ENCODE measurements at regions not wholly inside any gene's neighbourhood (a gene's known extent, or its start where the extent isn't known, plus 50 kb on each side); places are given as distances from the start of the nearest gene placed in this dataset.

- no peak overlapping the region for H3K4me3 Mint-ChIP-seq
- no peak for ATAC-seq
- H3K27ac Mint-ChIP-seq = no peak overlapping the region
- H3K4me1 Mint-ChIP-seq = no peaks in the 10 kb centered on the region
- H3K27me3 Mint-ChIP-seq = no peaks in the 10 kb centered on the region
- no peaks in the 10 kb centered on the region for H3K36me3 Mint-ChIP-seq
- peaks cover 26% of the 10 kb centered on the region for H3K9me3 Mint-ChIP-seq
Measured at GRCh38 chr14:98623788-98624415, 648.1 kb downstream of the BCL11B start.

- no peaks in the 10 kb centered on the region for H3K4me1 Mint-ChIP-seq
Measured at GRCh38 chr14:98633380-98633779, 638.6 kb downstream of the BCL11B start.

GRCh38 chr14:98634043-98634820 is 637.8 kb downstream of the BCL11B start:
- H3K27me3 Mint-ChIP-seq = no peaks in the 10 kb centered on the region
- H3K9me3 Mint-ChIP-seq = peaks cover 7% of the 10 kb centered on the region
- no peak overlapping the region for H3K27ac Mint-ChIP-seq
- H3K36me3 Mint-ChIP-seq = no peaks in the 10 kb centered on the region
- ATAC-seq = no peak
- H3K4me3 Mint-ChIP-seq = no peak overlapping the region
- H3K4me1 Mint-ChIP-seq = no peaks in the 10 kb centered on the region

More at GRCh38 chr14:98633380-98633779, 638.6 kb downstream of the BCL11B start:
- H3K27me3 Mint-ChIP-seq = no peaks in the 10 kb centered on the region
- peaks cover 8% of the 10 kb centered on the region for H3K9me3 Mint-ChIP-seq
- no peaks in the 10 kb centered on the region for H3K36me3 Mint-ChIP-seq
- H3K4me3 Mint-ChIP-seq = no peak overlapping the region
- no peak for ATAC-seq
- H3K27ac Mint-ChIP-seq = no peak overlapping the region

- Mint-ChIP-seq H3K4me1 (no peaks in the 10 kb centered on the region), H3K27me3 (no peaks in the 10 kb centered on the region), H3K27ac (no peak overlapping the region), H3K4me3 (no peak overlapping the region), H3K9me3 (peaks cover 7% of the 10 kb centered on the region), H3K36me3 (no peaks in the 10 kb centered on the region)
- no peak for ATAC-seq
Measured at GRCh38 chr14:98638366-98638765, 633.6 kb downstream of the BCL11B start.

GRCh38 chr14:98647754-98648153 is 624.2 kb downstream of the BCL11B start:
- no peak for ATAC-seq
- Mint-ChIP-seq H3K27ac (no peak overlapping the region), H3K4me3 (no peak overlapping the region), H3K9me3 (peaks cover 3% of the 10 kb centered on the region), H3K4me1 (no peaks in the 10 kb centered on the region), H3K27me3 (no peaks in the 10 kb centered on the region), H3K36me3 (no peaks in the 10 kb centered on the region)

GRCh38 chr14:98651037-98651436 is 621.0 kb downstream of the BCL11B start:
- Mint-ChIP-seq H3K36me3 (no peaks in the 10 kb centered on the region), H3K27me3 (no peaks in the 10 kb centered on the region), H3K4me1 (no peaks in the 10 kb centered on the region), H3K27ac (no peak overlapping the region), H3K9me3 (peaks cover 14% of the 10 kb centered on the region), H3K4me3 (no peak overlapping the region)
- no peak for ATAC-seq

GRCh38 chr14:98665007-98665406 is 607.0 kb downstream of the BCL11B start:
- Mint-ChIP-seq H3K9me3 (peaks cover 10% of the 10 kb centered on the region), H3K36me3 (no peaks in the 10 kb centered on the region), H3K27ac (no peak overlapping the region), H3K4me1 (no peaks in the 10 kb centered on the region), H3K27me3 (no peaks in the 10 kb centered on the region), H3K4me3 (no peak overlapping the region)
- ATAC-seq = no peak

GRCh38 chr14:98666545-98666944 is 605.5 kb downstream of the BCL11B start:
- Mint-ChIP-seq H3K36me3 (no peaks in the 10 kb centered on the region), H3K27me3 (no peaks in the 10 kb centered on the region), H3K4me1 (no peaks in the 10 kb centered on the region), H3K27ac (no peak overlapping the region), H3K4me3 (no peak overlapping the region), H3K9me3 (peaks cover 14% of the 10 kb centered on the region)
- no peak for ATAC-seq

- no peaks in the 10 kb centered on the region for H3K4me1 Mint-ChIP-seq
- ATAC-seq = no peak
- no peaks in the 10 kb centered on the region for H3K36me3 Mint-ChIP-seq
- no peak overlapping the region for H3K4me3 Mint-ChIP-seq
- peaks cover 10% of the 10 kb centered on the region for H3K9me3 Mint-ChIP-seq
- no peaks in the 10 kb centered on the region for H3K27me3 Mint-ChIP-seq
- no peak overlapping the region for H3K27ac Mint-ChIP-seq
Measured at GRCh38 chr14:98682033-98682432, 590.0 kb downstream of the BCL11B start.

GRCh38 chr14:98682726-98683125 is 589.3 kb downstream of the BCL11B start:
- Mint-ChIP-seq H3K36me3 (no peaks in the 10 kb centered on the region), H3K4me1 (no peaks in the 10 kb centered on the region), H3K9me3 (peaks cover 12% of the 10 kb centered on the region), H3K27ac (no peak overlapping the region), H3K4me3 (no peak overlapping the region), H3K27me3 (no peaks in the 10 kb centered on the region)
- ATAC-seq = no peak

- H3K36me3 Mint-ChIP-seq = no peaks in the 10 kb centered on the region
- no peak for ATAC-seq
- peaks cover 14% of the 10 kb centered on the region for H3K9me3 Mint-ChIP-seq
- no peaks in the 10 kb centered on the region for H3K4me1 Mint-ChIP-seq
- no peak overlapping the region for H3K4me3 Mint-ChIP-seq
- no peaks in the 10 kb centered on the region for H3K27me3 Mint-ChIP-seq
- no peak overlapping the region for H3K27ac Mint-ChIP-seq
Measured at GRCh38 chr14:98684468-98684867, 587.5 kb downstream of the BCL11B start.

- Mint-ChIP-seq H3K36me3 (no peaks in the 10 kb centered on the region), H3K27ac (no peak overlapping the region), H3K4me1 (no peaks in the 10 kb centered on the region), H3K9me3 (peaks cover 14% of the 10 kb centered on the region), H3K27me3 (no peaks in the 10 kb centered on the region), H3K4me3 (no peak overlapping the region)
- ATAC-seq = no peak
Measured at GRCh38 chr14:98685725-98686124, 586.3 kb downstream of the BCL11B start.

GRCh38 chr14:98688446-98688845 is 583.6 kb downstream of the BCL11B start:
- Mint-ChIP-seq H3K27me3 (no peaks in the 10 kb centered on the region), H3K4me3 (no peak overlapping the region), H3K27ac (no peak overlapping the region), H3K36me3 (no peaks in the 10 kb centered on the region), H3K9me3 (peaks cover 14% of the 10 kb centered on the region), H3K4me1 (no peaks in the 10 kb centered on the region)
- ATAC-seq = no peak

GRCh38 chr14:98689951-98690350 is 582.0 kb downstream of the BCL11B start:
- ATAC-seq = no peak
- H3K9me3 Mint-ChIP-seq = peaks cover 17% of the 10 kb centered on the region

GRCh38 chr14:98692832-98693231 is 579.2 kb downstream of the BCL11B start:
- ATAC-seq = no peak
- no peak overlapping the region for H3K4me3 Mint-ChIP-seq

More at GRCh38 chr14:98689951-98690350, 582.0 kb downstream of the BCL11B start:
- H3K27ac Mint-ChIP-seq = no peak overlapping the region
- H3K27me3 Mint-ChIP-seq = no peaks in the 10 kb centered on the region
- no peak overlapping the region for H3K4me3 Mint-ChIP-seq
- no peaks in the 10 kb centered on the region for H3K36me3 Mint-ChIP-seq
- H3K4me1 Mint-ChIP-seq = no peaks in the 10 kb centered on the region

GRCh38 chr14:98694541-98694940 is 577.5 kb downstream of the BCL11B start:
- no peaks in the 10 kb centered on the region for H3K4me1 Mint-ChIP-seq
- H3K4me3 Mint-ChIP-seq = no peak overlapping the region
- no peaks in the 10 kb centered on the region for H3K36me3 Mint-ChIP-seq
- H3K9me3 Mint-ChIP-seq = peaks cover 15% of the 10 kb centered on the region
- H3K27ac Mint-ChIP-seq = no peak overlapping the region
- H3K27me3 Mint-ChIP-seq = no peaks in the 10 kb centered on the region
- no peak for ATAC-seq

More at GRCh38 chr14:98692832-98693231, 579.2 kb downstream of the BCL11B start:
- H3K27ac Mint-ChIP-seq = no peak overlapping the region
- no peaks in the 10 kb centered on the region for H3K36me3 Mint-ChIP-seq
- H3K4me1 Mint-ChIP-seq = no peaks in the 10 kb centered on the region
- H3K27me3 Mint-ChIP-seq = no peaks in the 10 kb centered on the region
- peaks cover 20% of the 10 kb centered on the region for H3K9me3 Mint-ChIP-seq

Data from stimulated activated memory B cell treated with anti-CD40 and anti-IgM and Interleukin-4, amounts not matched to agents 10 μg/mL and 1 μg/mL and 100 μg/mL, for 72 hours (primary cell).